NCI-H774 (cell line): ENCODE measurements at regions not wholly inside any gene's neighbourhood (a gene's known extent, or its start where the extent isn't known, plus 50 kb on each side); places are given as distances from the start of the nearest gene placed in this dataset.

Source experiments
- DNase-seq: peaks from one replicate; lab custom pipeline; 2025; lab: John Stamatoyannopoulos, UW

DNA sequence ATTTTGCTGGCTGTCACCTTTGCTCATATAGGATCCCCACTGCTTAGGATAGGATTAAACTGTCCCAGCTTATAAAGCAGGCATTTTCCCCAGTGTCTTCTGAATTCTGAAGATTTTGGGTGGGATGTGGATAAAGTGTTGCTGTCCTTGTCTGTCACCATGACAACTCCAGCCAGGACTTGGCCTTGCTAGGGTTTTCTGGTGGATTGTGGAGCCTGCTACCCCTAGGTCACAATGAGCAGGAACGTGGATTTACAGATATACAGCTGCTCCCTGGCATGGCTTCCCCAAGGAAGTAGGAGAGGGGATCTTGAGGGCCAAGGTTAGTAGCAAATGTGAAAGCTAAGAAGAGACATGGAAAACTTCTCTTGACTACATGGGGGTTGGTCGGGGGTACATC lies 220.7 kb downstream of the WDR11 start:
- DNase-seq = no peak

DNA sequence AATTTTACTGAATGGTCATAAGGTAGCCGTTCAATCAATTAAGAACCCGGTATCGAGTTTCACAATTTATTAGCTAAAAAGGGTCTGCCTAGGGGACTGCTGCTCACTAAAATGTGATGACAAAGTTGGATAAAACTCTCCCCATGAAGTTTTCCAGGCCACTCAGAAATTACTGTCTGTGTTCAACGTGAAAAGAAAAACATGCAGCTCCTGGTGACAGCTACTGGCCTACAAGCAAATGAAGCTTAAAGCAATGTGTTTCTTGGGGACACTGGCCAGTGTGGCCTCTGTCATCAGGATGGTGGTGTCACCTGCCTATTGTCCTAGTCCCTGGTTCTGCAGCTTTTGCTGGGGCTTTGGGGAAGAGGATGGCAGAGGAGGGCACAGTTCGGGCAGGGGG lies 222.6 kb downstream of the WDR11 start:
- no peak for DNase-seq

DNA sequence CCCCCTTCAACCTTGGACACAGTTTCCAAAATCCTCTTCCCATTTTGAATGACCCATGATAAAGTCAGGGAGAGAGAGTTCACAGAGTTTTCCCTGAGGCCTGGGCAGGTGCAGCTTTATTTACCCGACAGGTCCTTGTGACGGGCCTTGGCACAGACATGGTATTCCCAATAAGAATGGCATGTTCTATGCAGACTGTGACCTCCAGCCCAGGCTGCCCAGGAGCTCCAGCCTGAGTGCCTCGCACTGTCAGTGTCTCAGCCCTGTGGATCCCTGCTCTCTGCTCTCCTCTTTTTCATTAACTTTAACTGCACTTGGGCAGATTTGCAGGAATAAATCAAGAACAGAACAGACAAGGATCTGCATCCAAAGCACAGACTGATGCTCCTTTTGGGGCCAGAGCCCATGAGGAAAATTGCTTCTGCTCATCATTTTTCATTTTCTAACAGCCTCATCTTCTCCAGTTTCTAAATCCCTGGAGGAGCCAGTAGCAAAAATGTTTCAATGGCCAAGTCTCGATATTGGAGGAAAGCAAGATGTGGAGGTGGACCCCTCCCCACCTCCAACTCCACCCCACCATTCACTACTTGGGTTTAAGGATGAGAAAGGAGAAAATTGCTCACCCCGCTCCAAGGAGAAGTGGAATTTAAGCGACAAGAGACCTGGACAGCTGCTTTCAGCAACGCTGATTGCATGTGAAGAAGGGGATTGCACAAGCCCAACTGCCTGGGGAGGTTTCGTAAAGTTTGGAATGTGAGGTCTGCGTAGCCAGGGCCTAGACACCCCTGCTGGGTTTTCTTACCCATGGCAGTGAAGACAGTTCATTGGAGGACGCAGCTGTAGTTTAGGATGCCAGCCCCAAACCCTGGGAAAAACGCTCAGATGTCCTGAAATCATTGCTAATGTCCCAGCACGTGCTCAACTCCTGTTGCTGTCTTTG lies 225.9 kb downstream of the WDR11 start:
- DNase-seq = no peak

DNA sequence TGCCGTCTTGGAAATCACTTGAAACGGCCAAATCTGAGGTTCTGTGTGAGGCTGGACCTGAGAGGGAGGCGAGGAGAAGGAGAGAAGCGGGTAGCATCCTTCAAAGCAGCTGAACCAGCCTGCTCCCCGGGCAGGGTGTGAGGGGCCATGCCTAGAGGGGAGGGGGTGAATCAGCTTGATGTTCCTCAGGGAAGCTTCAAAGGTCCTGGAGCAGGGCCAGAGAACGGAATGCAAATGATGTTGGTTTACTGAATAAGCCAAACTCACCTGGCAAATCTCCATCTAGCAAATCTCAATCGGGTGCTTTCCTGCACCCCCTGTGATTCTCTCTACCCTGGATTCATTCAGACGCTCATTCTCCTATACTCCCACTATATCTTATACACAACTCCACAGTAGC lies 226.9 kb downstream of the WDR11 start:
- DNase-seq = no peak

DNA sequence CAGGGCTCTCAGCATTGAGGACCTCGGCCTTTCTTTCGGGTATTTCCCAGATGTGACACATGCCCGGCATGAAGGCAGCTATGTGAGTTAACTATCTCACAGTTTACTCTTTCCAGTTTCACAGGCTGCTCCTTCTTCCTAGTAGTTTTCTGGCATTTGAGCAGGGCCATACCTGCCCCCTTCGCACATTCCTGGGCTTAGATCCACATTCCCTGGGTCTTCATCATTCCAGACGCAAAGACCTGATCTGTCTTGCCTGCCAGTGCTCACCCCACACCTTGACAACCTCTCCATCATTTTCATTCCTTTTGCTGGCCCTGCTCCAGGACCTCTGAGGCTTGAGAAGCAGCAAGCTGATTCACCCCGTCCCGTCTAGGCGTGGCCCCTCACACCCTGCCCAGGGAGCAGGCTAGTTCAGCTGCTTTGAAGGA lies 227.5 kb downstream of the WDR11 start:
- no peak for DNase-seq

DNA sequence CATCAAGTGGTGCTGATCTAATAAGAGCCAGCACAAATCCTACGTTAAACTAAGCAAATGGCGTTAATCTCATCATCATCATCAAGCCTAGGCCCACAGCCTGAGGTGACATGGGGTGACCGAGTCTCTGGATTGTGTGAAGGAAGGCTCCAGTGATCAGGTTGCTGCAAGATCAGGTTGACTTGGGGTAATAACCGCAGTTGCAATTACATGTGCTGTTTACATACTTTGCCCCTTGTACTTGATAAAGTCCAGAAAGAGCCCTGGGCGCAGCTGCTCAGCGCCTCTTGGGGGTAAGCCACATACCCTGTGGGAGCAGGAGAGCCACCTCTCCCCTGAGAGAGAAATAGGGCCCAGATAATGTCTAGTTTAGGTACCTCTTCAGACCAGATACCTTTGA lies 228.1 kb downstream of the WDR11 start:
- no peak for DNase-seq

DNA sequence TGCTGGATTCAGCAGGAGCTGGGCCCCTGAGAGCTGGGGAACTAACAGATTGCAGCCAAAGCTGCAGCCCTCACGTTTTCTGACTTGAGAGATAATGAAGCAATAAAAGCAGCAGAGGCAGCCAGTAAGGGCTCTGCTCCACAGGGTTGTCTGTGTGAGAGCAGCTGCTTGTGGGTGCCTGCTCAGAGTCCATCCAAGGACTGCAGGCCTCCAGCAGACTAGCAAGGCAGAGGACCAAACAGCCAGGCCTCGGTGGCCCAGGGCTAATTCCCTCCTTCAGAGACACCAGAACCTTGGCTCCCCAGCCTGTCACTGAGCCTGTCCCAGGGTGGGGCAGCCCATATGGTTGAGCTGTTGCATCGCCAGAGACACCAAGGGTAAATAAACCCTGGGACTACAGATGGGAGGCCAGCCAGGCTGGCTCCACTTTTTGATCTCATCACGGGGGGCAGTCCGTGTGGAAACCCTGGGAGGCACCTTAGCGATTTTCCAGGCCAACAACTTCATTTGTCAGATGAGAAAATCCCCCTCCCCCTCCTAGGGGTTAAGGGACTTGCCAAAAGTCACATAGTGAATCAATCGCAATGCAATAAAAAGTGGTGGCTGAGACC lies 229.2 kb downstream of the WDR11 start:
- no peak for DNase-seq

DNA sequence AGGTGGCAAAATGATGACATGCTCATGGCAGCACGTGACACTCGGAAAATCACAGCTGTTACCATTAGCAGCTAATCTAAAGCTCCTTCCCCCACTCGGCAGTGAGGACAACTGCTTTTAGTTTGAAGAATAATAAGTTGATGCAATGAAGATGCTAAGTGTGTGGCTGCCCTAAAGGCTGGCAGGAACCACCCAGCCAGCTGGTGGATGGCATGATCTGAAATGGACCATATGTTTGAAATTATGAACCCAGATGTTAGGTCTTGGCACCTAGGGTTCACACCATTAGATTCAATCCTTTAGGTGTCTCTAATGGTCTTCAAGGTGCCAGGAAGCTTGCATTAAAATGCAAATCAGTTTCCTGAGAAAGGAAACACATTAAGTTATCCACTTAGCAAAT lies 230.1 kb downstream of the WDR11 start:
- DNase-seq = no peak

DNA sequence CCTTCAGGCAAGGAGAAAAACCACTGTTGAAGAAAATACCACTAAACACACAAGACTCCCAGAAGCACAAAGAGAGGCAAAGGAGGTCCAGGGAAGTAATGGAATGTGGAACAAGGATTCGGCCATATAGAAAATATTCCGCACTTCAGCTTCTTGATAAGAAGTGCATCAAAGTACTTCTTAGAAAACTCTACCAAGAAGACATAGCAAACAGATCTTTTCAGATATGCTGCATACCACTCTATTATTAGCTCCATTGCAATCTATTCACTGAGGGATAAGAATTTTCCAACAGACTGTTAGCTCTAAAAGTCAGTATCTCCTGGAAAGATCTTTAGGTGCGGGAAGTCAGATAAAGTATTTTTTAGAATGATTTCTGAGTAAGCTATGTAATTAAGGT lies 231.8 kb downstream of the WDR11 start:
- no peak for DNase-seq

DNA sequence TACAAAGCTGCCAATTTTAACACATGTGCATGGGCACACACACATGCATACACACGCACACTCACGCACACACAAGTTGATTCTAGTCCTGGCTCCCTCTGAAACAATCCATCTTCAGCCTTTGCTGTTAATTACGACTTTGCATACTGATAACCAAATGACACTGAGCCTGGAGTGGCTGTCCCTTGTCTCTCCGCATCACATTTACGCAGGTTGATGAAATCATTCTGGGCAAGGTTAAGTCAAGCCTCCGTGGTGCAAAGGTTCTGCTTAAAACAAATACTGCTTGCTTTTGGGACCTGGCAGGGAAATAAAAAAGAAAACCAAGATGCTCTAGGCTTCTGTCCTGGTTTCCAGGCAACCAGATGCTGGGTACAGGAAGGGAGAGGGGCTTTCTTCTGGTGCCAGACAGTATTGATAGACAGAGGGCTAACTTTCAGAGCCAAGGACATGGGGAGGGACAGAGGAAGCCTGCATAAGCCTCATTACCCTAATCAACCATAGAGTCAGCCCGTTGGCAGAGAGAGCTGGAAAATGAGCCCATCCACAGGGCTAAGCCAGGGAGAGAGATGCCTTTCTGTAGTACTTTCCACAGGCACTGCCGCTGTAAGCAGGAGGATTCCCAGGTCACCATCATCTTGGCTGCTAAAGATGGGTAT lies 233.0 kb downstream of the WDR11 start:
- no peak for DNase-seq

DNA sequence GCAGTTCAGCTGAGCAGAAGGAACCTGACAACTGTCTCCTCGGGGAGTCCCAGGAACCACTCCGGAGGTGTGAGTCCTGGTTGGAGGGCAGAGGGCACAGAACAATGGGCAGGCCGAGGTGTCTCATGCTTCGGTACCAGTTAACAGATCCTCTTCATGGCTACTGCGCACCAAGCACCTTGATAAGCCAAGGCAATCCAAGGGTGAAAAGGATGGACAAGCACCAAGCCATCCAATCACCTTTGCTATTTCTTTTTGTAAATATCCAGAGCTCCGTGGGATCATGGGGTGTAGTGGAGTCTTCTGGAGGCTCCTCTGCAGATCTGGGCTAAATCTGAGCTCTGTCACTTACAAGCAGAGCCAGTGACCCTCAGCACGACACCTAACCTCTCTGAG lies 233.5 kb downstream of the WDR11 start:
- DNase-seq = no peak

DNA sequence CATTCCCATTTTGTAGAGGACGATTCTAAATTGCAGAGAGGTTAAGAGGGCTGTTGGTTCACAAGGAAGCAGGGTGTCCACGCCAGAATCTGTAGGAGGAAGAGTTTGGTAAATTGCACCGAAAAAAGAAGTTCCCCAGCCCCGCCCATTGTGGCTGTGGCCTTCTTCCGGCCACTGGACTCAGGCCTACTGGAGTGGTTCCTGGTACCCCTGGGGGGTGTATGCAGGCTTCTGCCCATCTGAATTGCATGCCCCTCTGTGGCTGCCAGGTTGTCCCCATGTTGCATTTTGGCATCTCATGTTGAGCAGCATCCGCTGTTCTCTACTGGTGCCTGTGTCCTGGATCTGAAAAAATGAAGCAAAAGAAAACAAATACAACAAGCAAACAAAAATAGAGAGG lies 234.2 kb downstream of the WDR11 start:
- DNase-seq = no peak

DNA sequence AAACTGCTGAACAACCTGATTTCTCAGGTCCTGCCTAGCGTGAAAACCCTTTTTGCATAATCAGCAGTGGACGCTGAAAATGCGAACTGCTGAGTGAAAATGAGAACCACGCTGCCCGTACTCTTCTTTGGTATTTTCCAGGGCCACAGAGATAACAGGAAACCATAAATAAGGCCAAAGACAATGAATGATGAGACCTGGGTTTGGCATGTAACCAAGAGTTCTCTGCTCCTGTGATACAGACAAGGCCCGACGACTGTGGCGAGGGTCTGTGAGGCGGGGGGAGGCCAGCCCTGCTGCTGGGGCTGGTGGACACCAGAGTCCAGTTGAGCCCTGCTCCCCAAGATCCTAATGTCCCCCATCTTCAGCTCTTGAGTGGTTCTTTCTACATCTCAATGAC lies 236.0 kb downstream of the WDR11 start:
- no peak for DNase-seq

DNA sequence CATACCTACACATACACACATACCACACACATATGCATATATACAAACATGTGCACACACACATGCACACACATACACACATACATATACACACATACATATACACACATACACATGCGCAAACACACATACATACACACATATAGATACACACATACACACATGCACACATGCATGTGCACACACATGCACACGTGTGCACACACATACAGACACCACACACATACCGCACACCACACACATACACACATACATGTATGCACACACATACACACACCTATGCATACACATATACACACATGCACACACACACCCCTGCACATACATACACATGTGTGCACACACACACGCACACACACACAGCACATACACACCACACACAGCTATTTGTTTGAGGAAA lies 236.5 kb downstream of the WDR11 start:
- no peak for DNase-seq

DNA sequence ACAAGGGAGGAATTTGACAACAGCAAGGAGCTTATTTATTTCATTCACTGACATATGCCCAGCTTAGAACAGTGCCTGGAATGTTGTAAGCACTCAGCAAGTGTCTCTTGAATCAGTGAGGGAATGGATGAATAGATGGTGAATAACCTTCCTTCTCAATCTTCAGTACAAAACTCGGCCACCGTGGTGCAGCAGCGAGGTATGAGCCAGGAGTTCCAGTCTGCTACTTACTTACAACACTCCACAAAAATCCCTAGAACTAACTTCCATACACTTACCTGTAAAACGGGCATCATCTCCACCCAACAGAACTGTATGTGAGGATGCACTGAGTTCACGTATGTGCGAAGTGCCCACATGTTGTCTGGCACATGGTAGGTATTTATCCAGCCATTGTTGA lies 237.4 kb downstream of the WDR11 start:
- DNase-seq = no peak

DNA sequence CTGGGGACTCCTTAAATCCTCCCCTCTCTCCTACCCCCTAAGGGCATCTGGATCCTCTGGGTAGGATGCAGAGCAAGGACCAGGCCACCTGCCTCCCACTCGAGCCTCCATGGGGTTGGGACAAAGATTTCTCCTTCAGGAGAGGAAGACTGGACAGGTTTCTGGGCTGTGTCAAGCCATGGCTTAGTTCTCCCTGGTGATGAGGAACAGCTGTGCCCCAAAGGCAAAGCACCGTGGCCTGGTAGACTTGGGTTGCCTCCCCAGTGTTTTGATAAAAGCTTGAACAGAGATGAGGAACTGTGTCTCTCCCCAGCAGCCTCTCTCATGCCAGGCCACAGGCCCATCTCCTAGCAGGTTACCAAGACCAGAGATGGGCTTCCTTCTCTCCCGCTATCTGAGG lies 238.3 kb downstream of the WDR11 start:
- no peak for DNase-seq

DNA sequence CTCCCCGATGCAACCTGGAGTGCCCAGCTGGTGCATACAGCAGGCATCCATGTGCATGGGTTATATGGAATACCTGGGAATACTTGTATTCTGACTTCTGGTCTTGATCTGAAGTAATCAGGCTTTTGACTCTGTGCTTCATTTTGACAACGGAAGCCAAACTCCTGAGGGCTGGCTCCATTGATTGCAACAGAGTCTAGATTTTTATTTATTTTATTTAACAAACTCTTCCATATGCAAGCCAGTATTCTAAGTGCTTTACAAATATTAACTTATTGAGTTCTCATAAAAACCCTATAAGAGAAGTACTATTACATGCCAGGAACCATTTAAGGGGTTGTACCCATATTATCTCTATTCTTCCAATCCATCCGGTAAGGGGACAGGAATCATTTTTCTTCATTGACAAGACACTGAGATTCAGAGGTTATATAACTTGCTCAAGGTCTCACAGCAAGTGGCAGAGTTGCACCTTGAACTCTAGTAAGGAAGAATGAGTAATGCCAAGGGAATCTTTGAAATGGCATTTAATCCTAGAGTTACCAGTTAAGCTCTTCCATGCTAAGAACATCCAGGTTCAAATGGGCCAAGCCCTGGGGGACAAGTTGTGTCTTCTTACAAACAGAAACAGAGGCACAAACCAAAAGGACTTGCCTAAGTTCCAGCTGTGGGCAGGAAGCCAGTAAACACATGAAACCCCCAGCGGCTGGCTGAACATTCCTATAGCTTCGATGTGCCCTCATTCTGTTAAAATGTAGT lies 241.0 kb downstream of the WDR11 start:
- DNase-seq = no peak

DNA sequence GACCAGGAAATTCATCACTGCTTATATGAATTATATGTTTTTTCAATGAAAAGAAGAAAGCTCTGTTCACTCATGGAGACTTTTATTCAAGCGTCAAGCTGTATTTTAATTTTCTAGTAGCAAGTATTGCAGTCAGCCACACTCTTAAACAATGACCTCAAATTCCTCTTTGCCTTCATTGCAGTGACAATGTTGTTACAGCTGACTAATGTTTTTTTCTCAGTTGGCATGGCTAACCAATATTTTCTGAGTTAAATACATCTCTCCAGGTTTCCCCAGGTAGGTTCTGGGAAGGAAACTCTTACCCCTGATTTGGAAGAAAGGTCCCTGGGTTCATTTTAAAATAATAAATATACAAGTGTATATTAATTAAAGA lies 241.5 kb downstream of the WDR11 start:
- no peak for DNase-seq

DNA sequence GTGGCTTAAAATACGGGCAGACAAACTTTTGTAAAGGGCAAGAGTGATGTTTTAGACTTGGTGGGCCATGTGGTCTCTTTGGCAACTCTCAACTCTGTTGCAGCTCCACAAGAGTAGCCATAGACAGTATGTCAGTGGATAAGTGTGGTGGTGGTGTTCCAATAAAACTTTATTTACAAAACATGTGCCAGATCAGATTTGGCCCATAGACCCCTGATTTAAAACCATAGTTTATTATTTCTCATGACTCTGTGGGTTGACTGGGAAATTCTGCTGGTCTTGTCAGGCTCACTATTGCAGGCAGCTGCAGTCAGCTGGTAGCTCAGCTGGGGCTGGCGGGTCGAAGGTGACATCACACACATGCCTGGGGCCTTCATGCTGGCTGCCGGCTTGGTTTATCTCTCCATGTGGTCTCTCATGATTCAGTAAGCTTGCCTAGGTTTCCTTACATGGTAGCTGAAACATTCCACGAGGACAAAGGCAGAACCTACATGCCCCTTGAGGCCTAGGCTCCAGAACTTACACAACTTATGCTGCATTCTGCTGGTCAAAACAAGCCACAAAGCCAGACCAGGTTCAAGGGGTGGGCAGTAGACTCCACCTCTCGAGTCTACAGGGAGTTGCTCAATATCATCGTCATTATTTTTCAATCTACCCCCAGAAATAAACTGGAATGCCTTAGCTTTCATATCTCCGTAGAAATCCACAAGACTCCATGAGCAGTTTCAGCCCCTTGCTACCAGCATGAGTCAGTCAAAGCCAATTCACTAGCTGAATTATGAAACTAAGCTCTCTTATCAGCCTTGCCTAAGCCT lies 245.7 kb downstream of the WDR11 start:
- DNase-seq = no peak

DNA sequence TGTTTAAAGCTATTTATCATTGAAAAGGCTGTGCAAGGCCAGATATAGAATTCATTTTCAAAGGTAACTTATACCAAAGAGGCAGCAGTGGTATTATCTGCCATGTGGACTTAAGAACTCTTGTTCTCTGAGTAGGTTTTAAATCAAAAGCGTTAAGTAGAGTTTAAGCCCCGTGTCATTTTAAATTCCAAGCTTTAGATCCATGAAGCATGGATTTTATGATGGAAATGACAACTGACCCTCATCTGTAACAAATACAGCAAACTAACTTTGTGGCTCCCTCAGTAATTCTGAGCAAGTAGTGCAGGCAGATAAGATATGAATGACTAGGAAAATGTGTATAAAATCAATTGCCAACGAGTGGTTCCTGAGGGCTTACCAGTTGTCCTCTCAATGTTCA lies 247.0 kb downstream of the WDR11 start:
- no peak for DNase-seq

DNA sequence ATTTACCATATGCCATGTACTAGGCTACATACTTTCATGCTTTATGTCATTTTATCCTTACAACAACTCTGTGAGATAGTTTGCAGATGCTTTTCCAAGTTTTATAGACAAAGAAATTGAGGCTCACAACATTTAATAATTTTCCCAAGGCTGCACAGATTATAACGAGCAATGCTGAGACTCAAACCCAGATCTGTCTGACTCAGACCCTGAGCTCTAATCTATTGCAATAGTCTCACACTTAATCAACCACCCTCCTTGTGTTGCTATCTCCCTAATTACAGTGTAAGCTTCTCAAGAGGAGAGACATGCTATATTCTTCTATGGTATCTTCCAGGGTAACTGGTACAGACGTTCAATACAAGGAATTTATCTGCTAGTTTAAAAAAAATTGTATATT lies 247.6 kb downstream of the WDR11 start:
- DNase-seq = no peak

DNA sequence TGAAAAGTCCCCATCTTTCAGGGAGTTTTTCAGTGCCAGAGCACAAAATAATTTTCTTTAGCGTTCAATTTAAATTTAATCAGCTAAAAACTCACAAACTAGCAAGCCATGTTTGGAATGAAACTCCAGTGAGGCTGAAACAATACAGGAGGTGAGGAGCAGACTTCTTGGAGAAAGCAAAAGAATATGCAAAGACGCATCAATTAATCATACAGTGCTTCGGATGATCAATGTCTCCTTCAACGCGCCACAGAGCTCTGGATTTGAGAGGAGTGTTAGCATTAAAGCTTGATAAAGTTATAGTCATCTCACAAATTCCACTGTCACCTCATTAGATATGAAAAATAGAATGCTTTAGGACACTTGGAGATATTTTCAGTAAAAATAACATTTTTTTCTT lies 248.0 kb downstream of the WDR11 start:
- no peak for DNase-seq
